ENCODE measurements at regions not wholly inside any gene's neighbourhood (a gene's known extent, or its start where the extent isn't known, plus 50 kb on each side); places are given as distances from the start of the nearest gene placed in this dataset.

GRCh38 chr7:19392246-19392645 is 247.0 kb upstream of the FERD3L start:
- H3K36me3 Mint-ChIP-seq (ENCODE audit: insufficient read depth, unreplicated experiment): no peaks in the 10 kb centered on the region
- intact Hi-C loops (cut with micrococcal nuclease; ENCODE audit: unreplicated experiment): no loop called here
- H3K4me3 Mint-ChIP-seq (ENCODE audit: low read depth, unreplicated experiment): no peak overlapping the region
- CTCF ChIA-PET: no interaction called here
- H3K9me3 Mint-ChIP-seq (ENCODE audit: low read depth, unreplicated experiment): peaks cover 3% of the 10 kb centered on the region
- DNase-seq: no peak
- peaks cover 10% of the 10 kb centered on the region for H3K4me1 Mint-ChIP-seq (ENCODE audit: low read depth, unreplicated experiment)
- TF ChIP-seq, protein P1, sequence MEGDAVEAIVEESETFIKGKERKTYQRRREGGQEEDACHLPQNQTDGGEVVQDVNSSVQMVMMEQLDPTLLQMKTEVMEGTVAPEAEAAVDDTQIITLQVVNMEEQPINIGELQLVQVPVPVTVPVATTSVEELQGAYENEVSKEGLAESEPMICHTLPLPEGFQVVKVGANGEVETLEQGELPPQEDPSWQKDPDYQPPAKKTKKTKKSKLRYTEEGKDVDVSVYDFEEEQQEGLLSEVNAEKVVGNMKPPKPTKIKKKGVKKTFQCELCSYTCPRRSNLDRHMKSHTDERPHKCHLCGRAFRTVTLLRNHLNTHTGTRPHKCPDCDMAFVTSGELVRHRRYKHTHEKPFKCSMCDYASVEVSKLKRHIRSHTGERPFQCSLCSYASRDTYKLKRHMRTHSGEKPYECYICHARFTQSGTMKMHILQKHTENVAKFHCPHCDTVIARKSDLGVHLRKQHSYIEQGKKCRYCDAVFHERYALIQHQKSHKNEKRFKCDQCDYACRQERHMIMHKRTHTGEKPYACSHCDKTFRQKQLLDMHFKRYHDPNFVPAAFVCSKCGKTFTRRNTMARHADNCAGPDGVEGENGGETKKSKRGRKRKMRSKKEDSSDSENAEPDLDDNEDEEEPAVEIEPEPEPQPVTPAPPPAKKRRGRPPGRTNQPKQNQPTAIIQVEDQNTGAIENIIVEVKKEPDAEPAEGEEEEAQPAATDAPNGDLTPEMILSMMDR (IDR thresholded peaks at IDR 0.05; ENCODE audit: unreplicated experiment): no peak
- H3K27me3 Mint-ChIP-seq (ENCODE audit: unreplicated experiment): peaks cover 10% of the 10 kb centered on the region
- H3K27ac Mint-ChIP-seq (ENCODE audit: unreplicated experiment): no peak overlapping the region
- no TSS peak for BruUV-seq (replicated peaks)

DNA sequence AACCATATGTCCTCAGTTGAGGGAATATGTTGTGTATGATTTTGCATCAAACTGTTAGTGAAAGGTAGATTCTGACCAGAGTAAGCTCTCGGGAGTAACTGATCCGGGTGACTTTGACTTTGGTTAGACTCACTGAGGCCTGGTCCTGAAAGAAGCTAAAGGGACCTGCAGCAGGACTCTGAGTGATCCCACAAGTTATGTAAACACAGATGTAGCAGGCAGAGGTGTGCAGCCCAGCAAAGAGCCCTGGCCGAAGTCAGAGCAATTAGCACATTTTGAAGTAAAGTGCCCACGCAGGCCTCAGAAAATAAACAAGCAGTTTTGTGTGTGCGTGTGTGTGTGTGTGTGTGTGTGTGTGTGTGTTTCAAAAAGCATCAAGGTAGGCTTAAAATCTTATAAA is 245.6 kb upstream of the FERD3L start:
- Mint-ChIP-seq H3K36me3 (ENCODE audit: insufficient read depth, unreplicated experiment) (no peaks in the 10 kb centered on the region), H3K4me3 (ENCODE audit: low read depth, unreplicated experiment) (no peak overlapping the region), H3K27me3 (ENCODE audit: unreplicated experiment) (peaks cover 11% of the 10 kb centered on the region), H3K4me1 (ENCODE audit: low read depth, unreplicated experiment) (peaks cover 10% of the 10 kb centered on the region), H3K9me3 (ENCODE audit: low read depth, unreplicated experiment) (peaks cover 3% of the 10 kb centered on the region), H3K27ac (ENCODE audit: unreplicated experiment) (no peak overlapping the region)
- CTCF ChIA-PET: no interaction called here
- intact Hi-C loops (cut with micrococcal nuclease; ENCODE audit: unreplicated experiment): no loop called here
- DNase-seq: no peak
- TF ChIP-seq, protein P1 (IDR thresholded peaks at IDR 0.05; ENCODE audit: unreplicated experiment): no peak
- no TSS peak for BruUV-seq (replicated peaks)

- Mint-ChIP-seq H3K36me3 (ENCODE audit: insufficient read depth, unreplicated experiment) (no peaks in the 10 kb centered on the region), H3K4me3 (ENCODE audit: low read depth, unreplicated experiment) (no peak overlapping the region), H3K27me3 (ENCODE audit: unreplicated experiment) (no peaks in the 10 kb centered on the region), H3K4me1 (ENCODE audit: low read depth, unreplicated experiment) (no peaks in the 10 kb centered on the region), H3K9me3 (ENCODE audit: low read depth, unreplicated experiment) (no peaks in the 10 kb centered on the region), H3K27ac (ENCODE audit: unreplicated experiment) (no peak overlapping the region)
- CTCF ChIA-PET: no interaction called here
- no TSS peak for BruUV-seq (replicated peaks)
- TF ChIP-seq, protein P1 (IDR thresholded peaks at IDR 0.05; ENCODE audit: unreplicated experiment): no peak
- intact Hi-C loops (cut with micrococcal nuclease; ENCODE audit: unreplicated experiment): no loop called here
- DNase-seq: no peak
These were observed 236.1 kb upstream of the FERD3L start for GRCh38 chr7:19381321-19381720.

DNA sequence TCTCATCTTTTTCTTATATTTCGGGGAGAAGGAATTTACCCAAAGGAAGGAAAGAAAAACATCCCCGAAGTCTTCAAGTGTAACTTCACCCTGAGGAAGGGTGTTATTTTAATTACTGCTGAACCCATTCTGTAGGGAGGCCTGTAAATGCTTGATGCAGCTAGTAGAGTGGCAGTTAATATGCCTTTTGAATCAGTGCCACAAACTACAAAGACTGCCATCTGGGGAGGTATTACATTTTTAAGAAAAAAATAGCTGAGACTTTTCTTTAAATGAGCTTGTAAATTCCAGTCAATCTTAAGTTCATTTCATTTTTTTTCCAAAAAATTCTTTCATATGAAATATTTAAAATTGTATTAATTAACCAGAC is 233.1 kb upstream of the FERD3L start:
- BruUV-seq (replicated peaks): no TSS peak
- CTCF ChIA-PET: no interaction called here
- Mint-ChIP-seq H3K4me3 (ENCODE audit: low read depth, unreplicated experiment) (no peak overlapping the region), H3K4me1 (ENCODE audit: low read depth, unreplicated experiment) (no peaks in the 10 kb centered on the region), H3K27me3 (ENCODE audit: unreplicated experiment) (no peaks in the 10 kb centered on the region), H3K36me3 (ENCODE audit: insufficient read depth, unreplicated experiment) (no peaks in the 10 kb centered on the region), H3K9me3 (ENCODE audit: low read depth, unreplicated experiment) (no peaks in the 10 kb centered on the region), H3K27ac (ENCODE audit: unreplicated experiment) (no peak overlapping the region)
- DNase-seq: no peak
- TF ChIP-seq, protein P1 (IDR thresholded peaks at IDR 0.05; ENCODE audit: unreplicated experiment): no peak
- intact Hi-C loops (cut with micrococcal nuclease; ENCODE audit: unreplicated experiment): no loop called here
